GM19468 (cell line): ENCODE measurements at regions not wholly inside any gene's neighbourhood (a gene's known extent, or its start where the extent isn't known, plus 50 kb on each side); places are given as distances from the start of the nearest gene placed in this dataset.
"Not testable (repeated sequence)": the region's sequence is repeated elsewhere in the genome, so short reads cannot be mapped to it uniquely, and the experiment has no call there.

Experiments used
- ATAC-seq: cut with Tn5 transposase; IDR thresholded peaks from one replicate; pipeline ENCODE4 v1.9.1; 2021; ENCODE audit warnings: mild to moderate bottlenecking, moderate library complexity, moderate number of reproducible peaks; ENCODE audit not compliant: unreplicated experiment; ENCODE audit errors: extremely low read depth

- no peak for ATAC-seq
These were observed 108.6 kb upstream of the CPEB2 start for GRCh38 chr4:14893713-14894112.

- ATAC-seq = no peak
These were observed 107.6 kb upstream of the CPEB2 start for GRCh38 chr4:14894392-14895292.

- no peak for ATAC-seq
These were observed 105.6 kb upstream of the CPEB2 start for GRCh38 chr4:14896656-14897175.

- no peak for ATAC-seq
These were observed 105.1 kb upstream of the CPEB2 start for GRCh38 chr4:14897217-14897616.

- no peak for ATAC-seq
These were observed 103.3 kb upstream of the CPEB2 start for GRCh38 chr4:14898989-14899388.

GRCh38 chr4:14902342-14902741, 99.9 kb upstream of the CPEB2 start:
- ATAC-seq = no peak

- no peak for ATAC-seq
These were observed 99.0 kb upstream of the CPEB2 start for GRCh38 chr4:14903321-14903720.

GRCh38 chr4:14906805-14907204, 95.5 kb upstream of the CPEB2 start:
- no peak for ATAC-seq

GRCh38 chr4:14908635-14909034, 93.6 kb upstream of the CPEB2 start:
- ATAC-seq = no peak

GRCh38 chr4:14910411-14910810, 91.9 kb upstream of the CPEB2 start:
- ATAC-seq = no peak

- ATAC-seq = no peak
These were observed 89.9 kb upstream of the CPEB2 start for GRCh38 chr4:14912426-14912825.

GRCh38 chr4:14915018-14915417, 87.3 kb upstream of the CPEB2 start:
- ATAC-seq = no peak

GRCh38 chr4:14916554-14917297, 85.6 kb upstream of the CPEB2 start:
- no peak for ATAC-seq

GRCh38 chr4:14917298-14917633, 85.0 kb upstream of the CPEB2 start:
- ATAC-seq = no peak

- no peak for ATAC-seq
These were observed 83.9 kb upstream of the CPEB2 start for GRCh38 chr4:14918336-14918735.

GRCh38 chr4:14919785-14920184, 82.5 kb upstream of the CPEB2 start:
- ATAC-seq = no peak

GRCh38 chr4:14920237-14920636, 82.0 kb upstream of the CPEB2 start:
- ATAC-seq = no peak

GRCh38 chr4:14920759-14921320, 81.4 kb upstream of the CPEB2 start:
- ATAC-seq = no peak

GRCh38 chr4:14921781-14922180, 80.5 kb upstream of the CPEB2 start:
- ATAC-seq = not testable (repeated sequence)

GRCh38 chr4:14924076-14924811, 78.0 kb upstream of the CPEB2 start:
- no peak for ATAC-seq
